NB4 (cell line): ENCODE measurements at regions not wholly inside any gene's neighbourhood (a gene's known extent, or its start where the extent isn't known, plus 50 kb on each side); places are given as distances from the start of the nearest gene placed in this dataset.

Source experiments
- MYC ChIP-seq: IDR thresholded peaks from 2 replicates; pipeline ENCODE4 v1.6.1; 2011; ENCODE audit warnings: low read depth, low read length
- POLR2A ChIP-seq: IDR thresholded peaks from 2 replicates; pipeline ENCODE4 v1.6.1; 2011; ENCODE audit warnings: mild to moderate bottlenecking; ENCODE audit not compliant: insufficient read length; ENCODE audit errors: extremely low read depth
- TF ChIP-seq, protein P1 (sequence below): IDR thresholded peaks from one replicate; pipeline ENCODE4 v1.5.1; 2012; ENCODE audit warnings: low read depth, low read length
- TF ChIP-seq, protein P2 (sequence below): IDR thresholded peaks from 2 replicates; pipeline ENCODE4 v1.6.1; 2011; ENCODE audit warnings: low read depth, low read length

DNA sequence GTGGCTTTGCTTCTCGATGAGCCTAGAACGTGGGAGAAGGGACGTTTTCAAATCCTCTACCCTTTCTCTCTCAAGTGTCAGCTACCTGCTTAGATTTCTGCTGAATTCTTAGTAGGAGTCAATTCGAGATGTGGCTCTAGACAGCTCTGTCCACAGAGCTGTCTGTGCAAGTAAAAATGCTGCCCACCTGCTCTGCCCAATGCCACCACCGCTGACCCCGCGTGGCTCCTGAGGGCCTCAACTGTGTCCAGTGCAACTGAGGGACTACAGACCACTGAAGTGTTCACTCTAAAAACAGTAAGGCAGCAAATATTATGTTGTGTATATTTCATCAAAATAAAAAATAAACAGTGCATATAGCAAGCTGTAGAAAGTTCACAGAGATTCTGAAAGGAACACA, 266.3 kb downstream of the ZNF516 start:
- TF ChIP-seq, protein P1, sequence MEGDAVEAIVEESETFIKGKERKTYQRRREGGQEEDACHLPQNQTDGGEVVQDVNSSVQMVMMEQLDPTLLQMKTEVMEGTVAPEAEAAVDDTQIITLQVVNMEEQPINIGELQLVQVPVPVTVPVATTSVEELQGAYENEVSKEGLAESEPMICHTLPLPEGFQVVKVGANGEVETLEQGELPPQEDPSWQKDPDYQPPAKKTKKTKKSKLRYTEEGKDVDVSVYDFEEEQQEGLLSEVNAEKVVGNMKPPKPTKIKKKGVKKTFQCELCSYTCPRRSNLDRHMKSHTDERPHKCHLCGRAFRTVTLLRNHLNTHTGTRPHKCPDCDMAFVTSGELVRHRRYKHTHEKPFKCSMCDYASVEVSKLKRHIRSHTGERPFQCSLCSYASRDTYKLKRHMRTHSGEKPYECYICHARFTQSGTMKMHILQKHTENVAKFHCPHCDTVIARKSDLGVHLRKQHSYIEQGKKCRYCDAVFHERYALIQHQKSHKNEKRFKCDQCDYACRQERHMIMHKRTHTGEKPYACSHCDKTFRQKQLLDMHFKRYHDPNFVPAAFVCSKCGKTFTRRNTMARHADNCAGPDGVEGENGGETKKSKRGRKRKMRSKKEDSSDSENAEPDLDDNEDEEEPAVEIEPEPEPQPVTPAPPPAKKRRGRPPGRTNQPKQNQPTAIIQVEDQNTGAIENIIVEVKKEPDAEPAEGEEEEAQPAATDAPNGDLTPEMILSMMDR: no peak
- TF ChIP-seq POLR2A (no peak), MYC (no peak)
- TF ChIP-seq, protein P2, sequence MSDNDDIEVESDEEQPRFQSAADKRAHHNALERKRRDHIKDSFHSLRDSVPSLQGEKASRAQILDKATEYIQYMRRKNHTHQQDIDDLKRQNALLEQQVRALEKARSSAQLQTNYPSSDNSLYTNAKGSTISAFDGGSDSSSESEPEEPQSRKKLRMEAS: no peak
